ENCODE measurements at regions not wholly inside any gene's neighbourhood (a gene's known extent, or its start where the extent isn't known, plus 50 kb on each side); places are given as distances from the start of the nearest gene placed in this dataset.

GRCh38 chr22:48151641-48152040, 1389.2 kb downstream of the TBC1D22A start:
- intact Hi-C loops (cut with DNase I), result no loop called here
- Histone ChIP-seq H3K9me3 (no peaks in the 10 kb centered on the region), H3K27ac (no peak overlapping the region), H3K4me1 (no peaks in the 10 kb centered on the region), H3K36me3 (no peaks in the 10 kb centered on the region), H3K4me3 (no peak overlapping the region), H3K27me3 (peaks cover 0 to 21% of the 10 kb centered on the region in 2 donors)
- ATAC-seq (no peak), DNase-seq (no peak)
- no peak for TF ChIP-seq CTCF (IDR thresholded peaks at IDR 0.05)

GRCh38 chr22:48147831-48148230, 1385.4 kb downstream of the TBC1D22A start:
- H3K9me3 ChIP-seq, result no peaks in the 10 kb centered on the region
- intact Hi-C loops (cut with DNase I), result no loop called here
- ATAC-seq (no peak), DNase-seq (no peak)
- peaks cover 0 to 46% of the 10 kb centered on the region in 2 donors for H3K27me3 ChIP-seq
- no peak overlapping the region for H3K27ac ChIP-seq
- no peaks in the 10 kb centered on the region for H3K4me1 ChIP-seq
- no peak overlapping the region for H3K4me3 ChIP-seq
- TF ChIP-seq CTCF (IDR thresholded peaks at IDR 0.05), result no peak
- no peaks in the 10 kb centered on the region for H3K36me3 ChIP-seq

- Histone ChIP-seq H3K9me3 (no peaks in the 10 kb centered on the region), H3K27ac (no peak overlapping the region), H3K27me3 (peaks cover 0 to 42% of the 10 kb centered on the region in 2 donors), H3K36me3 (no peaks in the 10 kb centered on the region), H3K4me1 (no peaks in the 10 kb centered on the region), H3K4me3 (no peak overlapping the region)
- no peak for TF ChIP-seq CTCF (IDR thresholded peaks at IDR 0.05)
- ATAC-seq (no peak), DNase-seq (no peak)
- intact Hi-C loops (cut with DNase I), result no loop called here
These were observed 1385.0 kb downstream of the TBC1D22A start for GRCh38 chr22:48147404-48147803.

GRCh38 chr22:48146426-48146825, 1384.0 kb downstream of the TBC1D22A start:
- no peak for ATAC-seq
- no peaks in the 10 kb centered on the region for H3K9me3 ChIP-seq
- H3K27me3 ChIP-seq, result peaks cover 0 to 38% of the 10 kb centered on the region in 2 donors
- TF ChIP-seq CTCF (IDR thresholded peaks at IDR 0.05), result no peak
- intact Hi-C loops (cut with DNase I), result no loop called here
- H3K4me1 ChIP-seq, result no peaks in the 10 kb centered on the region
- no peaks in the 10 kb centered on the region for H3K36me3 ChIP-seq
- no peak overlapping the region for H3K4me3 ChIP-seq
- DNase-seq, result no peak
- no peak overlapping the region for H3K27ac ChIP-seq

- no peak for ATAC-seq
- no peak for TF ChIP-seq CTCF (IDR thresholded peaks at IDR 0.05)
- Histone ChIP-seq H3K27me3 (peaks cover 0 to 38% of the 10 kb centered on the region in 2 donors), H3K9me3 (no peaks in the 10 kb centered on the region), H3K4me3 (no peak overlapping the region), H3K36me3 (no peaks in the 10 kb centered on the region), H3K4me1 (no peaks in the 10 kb centered on the region), H3K27ac (no peak overlapping the region)
- intact Hi-C loops (cut with DNase I), result no loop called here
- DNase-seq, result no peak
These were observed 1383.3 kb downstream of the TBC1D22A start for GRCh38 chr22:48145738-48146137.

Data from left lung (tissue), 4 donors.